ENCODE measurements at regions not wholly inside any gene's neighbourhood (a gene's known extent, or its start where the extent isn't known, plus 50 kb on each side); places are given as distances from the start of the nearest gene placed in this dataset.

- FAIRE-seq: no peak
Measured at GRCh38 chr1:5659606-5660005, 332.6 kb downstream of the NPHP4 start.

GRCh38 chr1:5658340-5659316 is 333.6 kb downstream of the NPHP4 start:
- DNase-seq (ENCODE audit: insufficient read length, low spot score) (no peak), FAIRE-seq (no peak)
- no peak for TF ChIP-seq POLR2A (IDR thresholded peaks at IDR 0.05; ENCODE audit: low read depth, low read length)

More at GRCh38 chr1:5659606-5660005, 332.6 kb downstream of the NPHP4 start:
- DNase-seq (ENCODE audit: insufficient read length, low spot score): no peak
- no peak for TF ChIP-seq POLR2A (IDR thresholded peaks at IDR 0.05; ENCODE audit: low read depth, low read length)

- TF ChIP-seq POLR2A (IDR thresholded peaks at IDR 0.05; ENCODE audit: low read depth, low read length): no peak
- DNase-seq (ENCODE audit: insufficient read length, low spot score) (no peak), FAIRE-seq (no peak)
Measured at GRCh38 chr1:5651964-5652821, 340.0 kb downstream of the NPHP4 start.

- no peak for FAIRE-seq
- TF ChIP-seq POLR2A (IDR thresholded peaks at IDR 0.05; ENCODE audit: low read depth, low read length): no peak
Measured at GRCh38 chr1:5651473-5651872, 340.8 kb downstream of the NPHP4 start.

GRCh38 chr1:5651027-5651410 is 341.2 kb downstream of the NPHP4 start:
- no peak for TF ChIP-seq POLR2A (IDR thresholded peaks at IDR 0.05; ENCODE audit: low read depth, low read length)
- FAIRE-seq: no peak
- DNase-seq (ENCODE audit: insufficient read length, low spot score): no peak

More at GRCh38 chr1:5651473-5651872, 340.8 kb downstream of the NPHP4 start:
- no peak for DNase-seq (ENCODE audit: insufficient read length, low spot score)

- TF ChIP-seq POLR2A (IDR thresholded peaks at IDR 0.05; ENCODE audit: low read depth, low read length): no peak
- DNase-seq (ENCODE audit: insufficient read length, low spot score) (no peak), FAIRE-seq (no peak)
Measured at GRCh38 chr1:5650283-5651026, 341.8 kb downstream of the NPHP4 start.

GRCh38 chr1:5649795-5650194 is 342.4 kb downstream of the NPHP4 start:
- no peak for FAIRE-seq
- no peak for DNase-seq (ENCODE audit: insufficient read length, low spot score)
- TF ChIP-seq POLR2A (IDR thresholded peaks at IDR 0.05; ENCODE audit: low read depth, low read length): no peak

GRCh38 chr1:5649166-5649551 is 343.1 kb downstream of the NPHP4 start:
- FAIRE-seq: no peak
- no peak for DNase-seq (ENCODE audit: insufficient read length, low spot score)
- no peak for TF ChIP-seq POLR2A (IDR thresholded peaks at IDR 0.05; ENCODE audit: low read depth, low read length)

GRCh38 chr1:5648410-5649165 is 343.6 kb downstream of the NPHP4 start:
- FAIRE-seq (no peak), DNase-seq (ENCODE audit: insufficient read length, low spot score) (no peak)
- TF ChIP-seq POLR2A (IDR thresholded peaks at IDR 0.05; ENCODE audit: low read depth, low read length): no peak

- no peak for TF ChIP-seq POLR2A (IDR thresholded peaks at IDR 0.05; ENCODE audit: low read depth, low read length)
- DNase-seq (ENCODE audit: insufficient read length, low spot score): no peak
- no peak for FAIRE-seq
Measured at GRCh38 chr1:5647234-5647633, 345.0 kb downstream of the NPHP4 start.

- TF ChIP-seq POLR2A (IDR thresholded peaks at IDR 0.05; ENCODE audit: low read depth, low read length): no peak
- no peak for FAIRE-seq
- DNase-seq (ENCODE audit: insufficient read length, low spot score): no peak
Measured at GRCh38 chr1:5646486-5647149, 345.6 kb downstream of the NPHP4 start.

GRCh38 chr1:5645929-5646328 is 346.3 kb downstream of the NPHP4 start:
- DNase-seq (ENCODE audit: insufficient read length, low spot score) (no peak), FAIRE-seq (no peak)
- no peak for TF ChIP-seq POLR2A (IDR thresholded peaks at IDR 0.05; ENCODE audit: low read depth, low read length)

GRCh38 chr1:5645135-5645399 is 347.2 kb downstream of the NPHP4 start:
- FAIRE-seq (no peak), DNase-seq (ENCODE audit: insufficient read length, low spot score) (no peak)
- TF ChIP-seq POLR2A (IDR thresholded peaks at IDR 0.05; ENCODE audit: low read depth, low read length): no peak
